Skeletal muscle satellite cell (primary cell): ENCODE measurements at regions not wholly inside any gene's neighbourhood (a gene's known extent, or its start where the extent isn't known, plus 50 kb on each side); places are given as distances from the start of the nearest gene placed in this dataset.

Source experiments
- H3K27me3 ChIP-seq: 2 replicates; pipeline ENCODE4 v1.7.0; 2013; ENCODE audit warnings: low read length; ENCODE audit not compliant: control insufficient read depth, insufficient read depth
- H3K36me3 ChIP-seq: 2 replicates; pipeline ENCODE4 v1.7.0; 2013; ENCODE audit warnings: mild to moderate bottlenecking, control low read depth, low read length; ENCODE audit not compliant: insufficient read depth
- H3K4me1 ChIP-seq: 2 replicates; pipeline ENCODE4 v1.7.0; 2013; ENCODE audit warnings: low read length; ENCODE audit not compliant: control insufficient read depth, insufficient read depth
- H3K4me2 ChIP-seq: 2 replicates; pipeline ENCODE4 v1.7.0; 2013; ENCODE audit warnings: mild to moderate bottlenecking, low read length
- H3K4me3 ChIP-seq: 2 replicates; pipeline ENCODE4 v1.7.0; 2013; ENCODE audit warnings: low read length
- H3K9ac ChIP-seq: 2 replicates; pipeline ENCODE4 v1.7.0; 2013; ENCODE audit warnings: mild to moderate bottlenecking, low read depth, low read length, moderate library complexity
- H3K9me3 ChIP-seq: replicated peaks from 2 replicates; pipeline ENCODE4 v1.7.0; 2013; ENCODE audit warnings: mild to moderate bottlenecking, control low read depth, low read length

GRCh38 chr3:124565013-124565412 lies 165.2 kb upstream of the UMPS start:
- no peak overlapping the region for H3K9ac ChIP-seq
- H3K4me2 ChIP-seq = peak overlapping the region; percentile 29
- peaks cover 4% of the 10 kb centered on the region for H3K4me1 ChIP-seq
- no peaks in the 10 kb centered on the region for H3K36me3 ChIP-seq
- H3K9me3 ChIP-seq = no peaks in the 10 kb centered on the region
- H3K4me3 ChIP-seq = no peak overlapping the region
- peaks cover 36% of the 10 kb centered on the region for H3K27me3 ChIP-seq

GRCh38 chr3:124565551-124565950 lies 164.7 kb upstream of the UMPS start:
- Histone ChIP-seq H3K4me2 (no peak overlapping the region), H3K27me3 (peaks cover 36% of the 10 kb centered on the region), H3K4me1 (peaks cover 4% of the 10 kb centered on the region), H3K9me3 (no peaks in the 10 kb centered on the region), H3K9ac (no peak overlapping the region), H3K36me3 (no peaks in the 10 kb centered on the region), H3K4me3 (no peak overlapping the region)

DNA sequence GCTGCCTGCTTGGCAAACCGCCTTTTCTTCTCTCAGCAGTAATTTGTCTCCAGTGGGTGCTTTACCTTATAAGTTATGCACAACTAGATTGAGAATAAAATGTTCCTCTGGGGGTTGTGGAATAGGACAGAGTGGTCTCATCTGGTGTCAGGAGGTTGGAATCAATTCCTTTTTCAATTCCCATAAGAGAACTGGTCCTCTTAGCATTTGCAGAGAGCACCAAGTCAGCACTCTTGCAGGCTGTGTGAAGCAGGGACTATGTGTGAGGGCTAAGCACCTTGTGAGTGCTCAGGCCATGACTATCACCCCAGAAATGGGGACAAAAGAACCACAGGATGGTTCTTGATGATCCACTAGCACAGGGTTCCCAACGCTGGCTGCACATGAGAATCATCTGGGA lies 163.6 kb upstream of the UMPS start:
- Histone ChIP-seq H3K36me3 (no peaks in the 10 kb centered on the region), H3K4me3 (no peak overlapping the region), H3K9me3 (no peaks in the 10 kb centered on the region), H3K4me1 (peaks cover 4% of the 10 kb centered on the region), H3K27me3 (peaks cover 32% of the 10 kb centered on the region), H3K9ac (no peak overlapping the region), H3K4me2 (no peak overlapping the region)

GRCh38 chr3:124567179-124567578 lies 163.1 kb upstream of the UMPS start:
- no peaks in the 10 kb centered on the region for H3K9me3 ChIP-seq
- no peak overlapping the region for H3K4me3 ChIP-seq
- no peak overlapping the region for H3K9ac ChIP-seq
- H3K36me3 ChIP-seq = no peaks in the 10 kb centered on the region
- no peak overlapping the region for H3K4me2 ChIP-seq
- H3K4me1 ChIP-seq = peaks cover 4% of the 10 kb centered on the region
- peaks cover 27% of the 10 kb centered on the region for H3K27me3 ChIP-seq

DNA sequence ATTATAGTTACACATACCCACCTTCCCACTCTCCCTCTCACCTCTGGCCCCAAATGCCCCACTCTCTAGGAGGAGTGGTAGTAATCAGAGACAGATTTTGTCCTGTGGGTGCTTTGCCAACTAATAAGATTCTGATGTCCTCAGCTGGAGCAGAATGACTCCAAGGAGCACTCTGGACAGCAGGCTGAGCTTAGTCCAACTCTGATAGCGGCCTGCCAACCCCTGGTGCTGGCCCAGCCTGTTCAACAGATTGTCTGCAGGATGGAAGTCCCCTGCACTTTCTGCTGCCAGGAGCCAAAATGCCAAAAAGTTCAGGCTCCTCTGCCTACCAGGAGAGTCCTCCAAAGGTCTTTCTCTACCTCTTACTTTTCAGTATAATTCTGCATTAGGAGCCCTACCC lies 160.5 kb upstream of the UMPS start:
- no peak overlapping the region for H3K4me2 ChIP-seq
- no peak overlapping the region for H3K9ac ChIP-seq
- no peak overlapping the region for H3K4me3 ChIP-seq
- peaks cover 24% of the 10 kb centered on the region for H3K27me3 ChIP-seq
- no peaks in the 10 kb centered on the region for H3K4me1 ChIP-seq
- H3K9me3 ChIP-seq = no peaks in the 10 kb centered on the region
- H3K36me3 ChIP-seq = no peaks in the 10 kb centered on the region

DNA sequence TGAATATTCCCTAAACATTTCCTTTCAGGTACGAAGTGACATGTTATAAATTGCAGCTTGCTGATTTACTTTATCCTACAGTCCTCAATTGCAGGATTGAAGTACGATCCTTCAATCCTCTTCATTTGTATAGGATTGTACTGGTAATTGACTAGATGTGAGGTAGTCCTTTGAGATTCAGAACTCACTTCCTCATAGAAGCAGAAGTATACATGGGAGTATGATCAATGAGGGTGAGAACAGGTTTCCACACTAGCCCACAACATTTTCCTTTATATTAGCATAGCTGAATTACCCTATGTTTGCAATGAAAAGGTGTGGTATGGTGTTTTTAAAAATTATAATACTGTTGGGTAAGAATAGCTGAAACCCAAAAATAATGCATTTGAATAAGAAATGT lies 160.0 kb upstream of the UMPS start:
- Histone ChIP-seq H3K9me3 (no peaks in the 10 kb centered on the region), H3K4me2 (no peak overlapping the region), H3K4me3 (no peak overlapping the region), H3K36me3 (no peaks in the 10 kb centered on the region), H3K27me3 (peaks cover 24% of the 10 kb centered on the region), H3K4me1 (no peaks in the 10 kb centered on the region), H3K9ac (no peak overlapping the region)

DNA sequence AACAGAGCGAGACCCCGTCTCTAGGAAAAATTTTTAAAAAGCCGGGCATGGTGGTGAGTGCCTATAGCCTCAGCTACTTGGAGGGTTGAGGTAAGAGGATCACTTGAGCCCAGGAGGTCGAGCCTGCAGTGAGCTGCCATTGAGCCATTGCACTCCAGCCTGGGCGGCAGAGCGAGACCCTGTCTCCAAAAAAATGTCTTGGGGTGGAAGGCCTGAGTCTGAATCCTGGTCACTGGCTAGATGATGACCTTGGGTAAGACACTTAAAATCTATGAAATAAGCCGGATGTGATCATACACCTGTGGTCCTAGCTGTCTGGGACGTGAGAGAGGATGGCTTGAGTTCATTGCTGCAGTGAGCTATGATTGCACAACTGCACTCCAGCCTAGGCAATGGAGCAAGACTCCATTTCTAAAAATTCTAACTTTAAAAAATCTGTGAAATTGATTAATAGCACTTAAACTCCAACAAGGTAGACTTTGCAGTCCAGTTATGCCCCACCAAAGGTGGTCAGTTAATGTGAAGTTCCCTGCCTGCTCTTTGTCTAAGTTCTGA lies 157.3 kb upstream of the UMPS start:
- H3K9ac ChIP-seq = no peak overlapping the region
- H3K4me1 ChIP-seq = no peaks in the 10 kb centered on the region

DNA sequence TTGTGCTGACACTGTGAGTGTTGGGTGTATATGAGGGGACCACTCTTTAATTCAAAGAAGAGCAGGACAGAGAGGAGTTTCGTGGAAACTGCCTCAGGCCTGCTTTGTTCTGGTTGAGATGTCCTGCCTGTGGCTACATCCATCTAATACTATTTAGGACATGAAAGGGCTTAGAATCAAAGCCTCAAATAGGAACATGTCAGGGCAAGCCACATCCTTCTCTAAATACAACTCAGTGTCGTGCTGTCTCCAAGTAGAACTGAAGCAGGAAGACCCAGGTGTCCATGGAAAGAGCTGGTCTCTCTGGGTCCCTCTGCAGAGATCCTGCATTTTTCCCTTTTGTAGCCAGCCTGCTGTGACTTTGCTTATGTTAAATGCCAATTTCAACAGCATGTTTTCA lies 156.2 kb upstream of the UMPS start:
- Histone ChIP-seq H3K4me2 (no peak overlapping the region), H3K4me3 (no peak overlapping the region), H3K4me1 (no peaks in the 10 kb centered on the region), H3K9ac (no peak overlapping the region), H3K27me3 (peaks cover 11% of the 10 kb centered on the region), H3K36me3 (no peaks in the 10 kb centered on the region), H3K9me3 (no peaks in the 10 kb centered on the region)

More for the DNA sequence above, 157.3 kb upstream of the UMPS start:
- Histone ChIP-seq H3K4me2 (no peak overlapping the region), H3K36me3 (no peaks in the 10 kb centered on the region), H3K27me3 (peaks cover 14% of the 10 kb centered on the region), H3K9me3 (no peaks in the 10 kb centered on the region), H3K4me3 (no peak overlapping the region)

- no peaks in the 10 kb centered on the region for H3K9me3 ChIP-seq
- H3K4me2 ChIP-seq = no peak overlapping the region
- peaks cover 2% of the 10 kb centered on the region for H3K27me3 ChIP-seq
- H3K4me1 ChIP-seq = no peaks in the 10 kb centered on the region
- no peaks in the 10 kb centered on the region for H3K36me3 ChIP-seq
- no peak overlapping the region for H3K9ac ChIP-seq
- no peak overlapping the region for H3K4me3 ChIP-seq
These were observed 153.4 kb upstream of the UMPS start for GRCh38 chr3:124576565-124577493.

GRCh38 chr3:124577494-124578167 lies 152.6 kb upstream of the UMPS start:
- no peaks in the 10 kb centered on the region for H3K36me3 ChIP-seq
- no peaks in the 10 kb centered on the region for H3K4me1 ChIP-seq
- H3K4me2 ChIP-seq = no peak overlapping the region
- H3K9ac ChIP-seq = no peak overlapping the region
- H3K9me3 ChIP-seq = no peaks in the 10 kb centered on the region
- H3K27me3 ChIP-seq = peaks cover 2% of the 10 kb centered on the region
- H3K4me3 ChIP-seq = no peak overlapping the region

GRCh38 chr3:124579641-124580040 lies 150.6 kb upstream of the UMPS start:
- Histone ChIP-seq H3K4me1 (peaks cover under 1% of the 10 kb centered on the region), H3K27me3 (peaks cover 15% of the 10 kb centered on the region), H3K9ac (no peak overlapping the region), H3K36me3 (no peaks in the 10 kb centered on the region), H3K9me3 (no peaks in the 10 kb centered on the region), H3K4me2 (no peak overlapping the region), H3K4me3 (no peak overlapping the region)
